IMR-90 (cell line): ENCODE measurements at regions not wholly inside any gene's neighbourhood (a gene's known extent, or its start where the extent isn't known, plus 50 kb on each side); places are given as distances from the start of the nearest gene placed in this dataset.

Source experiments
- ATAC-seq: fragments of 200-7000 bp; cut with Tn5 transposase; 2 replicates; pipeline ENCODE4 v1.9.1; 2020; ENCODE audit warnings: low read depth, mild to moderate bottlenecking, moderate library complexity
- BruUV-seq: library from RNA; stranded (reverse); fragments of 400-500 nt; replicated peaks from 2 replicates; lab custom pipeline; 2021; lab: Mats Ljungman, UMichigan
- CTCF ChIA-PET: fragments of 300-600 bp; formaldehyde crosslinking; extraction: SDS; loops from one replicate; lab custom pipeline; 2021; ENCODE audit warnings: antibody characterized with exemption; lab: Yijun Ruan, JAX
- POLR2A ChIA-PET: fragments of 300-600 bp; sonication (Branson Sonifier 250); formaldehyde crosslinking; loops from one replicate; lab custom pipeline; 2022; ENCODE audit warnings: antibody characterized with exemption; ENCODE audit not compliant: unreplicated experiment; lab: Charles Lee
- DNase-seq: peaks from one replicate; pipeline ENCODE4 v3.0.0; 2013
- H2AFZ ChIP-seq: replicated peaks from 2 replicates; pipeline ENCODE3; 2013; ENCODE audit warnings: low read length, mild to moderate bottlenecking; ENCODE audit not compliant: poor library complexity
- H2AK5ac ChIP-seq: 2 replicates; pipeline ENCODE4 v1.6.1; 2013; ENCODE audit warnings: low read depth, low read length, inconsistent platforms
- H2AK9ac ChIP-seq: replicated peaks from 2 replicates; pipeline ENCODE3; 2013; ENCODE audit warnings: mild to moderate bottlenecking, low read depth, low read length, moderate library complexity; ENCODE audit not compliant: poor library complexity
- H2BK120ac ChIP-seq: 2 replicates; pipeline ENCODE4 v1.6.1; 2013; ENCODE audit warnings: low read depth, low read length, inconsistent platforms
- H2BK15ac ChIP-seq: 3 replicates; pipeline ENCODE4 v1.6.1; 2013; ENCODE audit warnings: low read depth, low read length, inconsistent platforms
- H2BK20ac ChIP-seq: 2 replicates; pipeline ENCODE4 v1.6.1; 2013; ENCODE audit warnings: low read depth, mild to moderate bottlenecking, inconsistent platforms, low read length, moderate library complexity
- H2BK5ac ChIP-seq: 2 replicates; pipeline ENCODE4 v1.6.1; 2013; ENCODE audit warnings: mild to moderate bottlenecking, low read depth, low read length, inconsistent platforms; ENCODE audit not compliant: poor library complexity, severe bottlenecking
- H3K14ac ChIP-seq: replicated peaks from 2 replicates; pipeline ENCODE4 v1.6.1; 2013; ENCODE audit warnings: low read depth, low read length, inconsistent platforms
- H3K18ac ChIP-seq: 2 replicates; pipeline ENCODE4 v1.6.1; 2013; ENCODE audit warnings: low read depth, low read length, control low read depth
- H3K23ac ChIP-seq: 2 replicates; pipeline ENCODE4 v1.6.1; 2013; ENCODE audit warnings: low read depth, low read length, inconsistent platforms
- H3K27ac ChIP-seq: 2 replicates; pipeline ENCODE4 v1.5.1; 2013; ENCODE audit warnings: mild to moderate bottlenecking, control low read depth, low read length; ENCODE audit not compliant: insufficient read depth
- H3K27me3 ChIP-seq: 2 replicates; pipeline ENCODE4 v1.6.1; 2013; ENCODE audit warnings: low read length; ENCODE audit not compliant: control insufficient read depth, insufficient read depth
- H3K36me3 ChIP-seq: 2 replicates; pipeline ENCODE4 v1.6.1; 2013; ENCODE audit warnings: low read length, mixed read lengths; ENCODE audit not compliant: control insufficient read depth, insufficient read depth
- H3K4ac ChIP-seq: 2 replicates; pipeline ENCODE4 v1.6.1; 2013; ENCODE audit warnings: low read depth, low read length, inconsistent platforms
- H3K4me1 ChIP-seq: 2 replicates; pipeline ENCODE4 v1.6.1; 2013; ENCODE audit warnings: low read length, mixed read lengths; ENCODE audit not compliant: control insufficient read depth, insufficient read depth
- H3K4me2 ChIP-seq: 2 replicates; pipeline ENCODE4 v1.6.1; 2013; ENCODE audit warnings: low read depth, mild to moderate bottlenecking, control low read depth, low read length, moderate library complexity
- H3K4me3 ChIP-seq: 2 replicates; pipeline ENCODE4 v1.5.1; 2013; ENCODE audit warnings: low read depth, mild to moderate bottlenecking, control low read depth, low read length, moderate library complexity; ENCODE audit not compliant: insufficient read depth
- H3K56ac ChIP-seq: 2 replicates; pipeline ENCODE4 v1.6.1; 2013; ENCODE audit warnings: low read length, inconsistent platforms; ENCODE audit not compliant: insufficient read depth; ENCODE audit errors: extremely low read depth
- H3K79me1 ChIP-seq, 2 experiments: 2 replicates each; pipeline ENCODE4 v1.6.1; 2013; ENCODE audit warnings: low read length in 2 of 2, inconsistent platforms in 1 of 2, low read depth in 1 of 2
- H3K9ac ChIP-seq: 2 replicates; pipeline ENCODE4 v1.6.1; 2013; ENCODE audit warnings: low read depth, low read length, control low read depth
- H3K9me1 ChIP-seq: 2 replicates; pipeline ENCODE4 v1.6.1; 2013; ENCODE audit warnings: low read length, inconsistent platforms; ENCODE audit not compliant: insufficient read depth
- H3K9me3 ChIP-seq: 2 replicates; pipeline ENCODE4 v1.6.1; 2013; ENCODE audit warnings: low read length; ENCODE audit not compliant: control insufficient read depth, insufficient read depth
- H4K20me1 ChIP-seq: 2 replicates; pipeline ENCODE4 v1.6.1; 2013; ENCODE audit warnings: low read length, inconsistent platforms; ENCODE audit not compliant: insufficient read depth
- H4K5ac ChIP-seq: 2 replicates; pipeline ENCODE4 v1.6.1; 2013; ENCODE audit warnings: mild to moderate bottlenecking, low read depth, low read length, control low read depth
- H4K8ac ChIP-seq, 2 experiments: 2 replicates each; pipeline ENCODE4 v1.6.1; 2013; ENCODE audit warnings: low read depth in 2 of 2, low read length in 2 of 2, control low read depth in 1 of 2, inconsistent platforms in 1 of 2
- H4K91ac ChIP-seq: 2 replicates; pipeline ENCODE4 v1.6.1; 2013; ENCODE audit warnings: low read depth, low read length, inconsistent platforms; ENCODE audit not compliant: insufficient read depth
- BHLHE40 ChIP-seq: fragments of 150-350 bp; IDR thresholded peaks from 2 replicates; pipeline ENCODE4 v1.6.1; 2016; ENCODE audit warnings: mild to moderate bottlenecking, low read depth, low read length
- CEBPB ChIP-seq: IDR thresholded peaks from 2 replicates; pipeline ENCODE4 v1.6.1; 2012; ENCODE audit warnings: low read depth, low read length, improper control_type of control experiment
- CHD1 ChIP-seq: IDR thresholded peaks from 2 replicates; pipeline ENCODE4 v1.6.1; 2012; ENCODE audit warnings: low read depth, low read length, improper control_type of control experiment
- ELK1 ChIP-seq: fragments of 150-350 bp; IDR thresholded peaks from 2 replicates; pipeline ENCODE4 v1.6.1; 2016; ENCODE audit warnings: low read depth, mild to moderate bottlenecking, low read length, moderate library complexity, borderline replicate concordance
- FOS ChIP-seq: fragments of 150-350 bp; IDR thresholded peaks from 2 replicates; pipeline ENCODE4 v1.6.1; 2016; ENCODE audit warnings: low read depth, low read length
- MAFK ChIP-seq: IDR thresholded peaks from 2 replicates; pipeline ENCODE4 v1.6.1; 2012; ENCODE audit warnings: low read depth, low read length, improper control_type of control experiment
- MAZ ChIP-seq: IDR thresholded peaks from 2 replicates; pipeline ENCODE4 v1.6.1; 2012; ENCODE audit warnings: low read depth, mild to moderate bottlenecking, low read length, improper control_type of control experiment, moderate library complexity, borderline replicate concordance
- MXI1 ChIP-seq: IDR thresholded peaks from 2 replicates; pipeline ENCODE4 v1.6.1; 2012; ENCODE audit warnings: low read depth, mild to moderate bottlenecking, low read length, moderate library complexity, borderline replicate concordance
- NFE2L2 ChIP-seq: fragments of 150-350 bp; IDR thresholded peaks from 2 replicates; pipeline ENCODE4 v1.6.1; 2016; ENCODE audit warnings: low read depth, mild to moderate bottlenecking, low read length
- POLR2A ChIP-seq: IDR thresholded peaks from 2 replicates; pipeline ENCODE4 v1.6.1; 2012; ENCODE audit warnings: mild to moderate bottlenecking, low read depth, low read length
- RCOR1 ChIP-seq: IDR thresholded peaks from 2 replicates; pipeline ENCODE4 v1.6.1; 2012; ENCODE audit warnings: mild to moderate bottlenecking, low read length, improper control_type of control experiment; ENCODE audit not compliant: insufficient replicate concordance
- RFX5 ChIP-seq: IDR thresholded peaks from 2 replicates; pipeline ENCODE4 v1.8.0; 2012; ENCODE audit warnings: low read depth, mild to moderate bottlenecking, low read length, moderate library complexity
- WGBS, 2 experiments: methylation state at CpG; one replicate each; pipeline versions ENCODE4 v1.1.5 to v1.1.7; 2013; ENCODE audit warnings: missing lambda C conversion rate in 2 of 2; ENCODE audit not compliant: insufficient read length in 1 of 2; ENCODE audit errors: extremely low coverage in 2 of 2; 5-methylcytosine and 5-hydroxymethylcytosine counted together
- dilution Hi-C: fragments of 300-500 bp; cut with HindIII; formaldehyde crosslinking; loops from one replicate; pipeline ENCODE4 v1.14.3; 2018; ENCODE audit warnings: low sequenced_read_pairs; ENCODE audit not compliant: unreplicated experiment
- in situ Hi-C: fragments of 300-500 bp; cut with MboI; formaldehyde crosslinking; loops from 3 replicates; pipeline ENCODE4 v1.14.3; 2019; ENCODE audit warnings: low sequenced_read_pairs, inconsistent platforms, mixed read lengths
- intact Hi-C: fragments of 100-400 bp; cut with micrococcal nuclease; formaldehyde crosslinking; loops from 2 replicates; pipeline ENCODE4 v1.10.0; 2022
- TF ChIP-seq, protein P1 (sequence below): fragments of 150-350 bp; IDR thresholded peaks from 2 replicates; pipeline ENCODE4 v1.6.1; 2017; ENCODE audit warnings: mild to moderate bottlenecking, antibody characterized with exemption, low read length, low read depth

DNA sequence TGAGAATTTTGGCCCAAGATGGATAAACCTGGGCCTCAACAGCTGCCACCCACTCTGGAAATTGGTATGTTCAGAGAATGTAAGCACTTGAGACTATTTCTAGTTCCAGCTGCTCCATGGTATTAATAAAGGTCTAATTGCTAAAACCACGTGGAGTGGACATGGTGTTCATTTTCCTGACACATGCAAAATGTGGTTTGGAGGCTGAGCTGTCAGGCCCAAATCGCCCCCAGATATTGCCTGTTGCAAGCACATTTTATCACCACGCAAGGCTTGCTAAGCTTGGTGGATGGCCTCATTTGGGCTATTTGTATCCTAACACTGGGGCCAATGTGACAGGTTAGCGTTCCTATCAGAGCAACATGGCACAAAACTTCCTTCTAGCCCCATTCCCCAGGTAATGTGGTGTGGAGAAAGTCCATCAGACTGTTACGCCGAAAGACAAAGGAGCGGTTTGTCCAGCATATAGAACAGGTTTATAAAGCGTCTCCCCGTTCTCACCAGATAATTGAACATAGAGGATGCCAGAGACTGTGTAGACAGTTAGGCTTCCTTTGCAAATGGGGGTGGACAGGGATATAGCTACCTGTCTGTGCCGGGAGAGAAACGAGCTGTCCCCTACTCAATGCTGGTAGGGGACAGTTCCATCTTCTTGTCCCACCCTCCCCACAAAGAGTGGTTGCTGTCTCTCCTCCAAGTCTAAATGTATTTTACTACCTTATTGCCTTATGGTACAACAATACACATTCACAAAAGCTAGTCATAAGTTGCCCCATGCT, 78.0 kb upstream of the ANKRD1 start:
- ChIA-PET POLR2A (no interaction called here), CTCF (no interaction called here)
- Histone ChIP-seq H3K4me1 (peaks cover 2% of the 10 kb centered on the region; the same call in 1 of the 2 replicates), H3K56ac (no peak overlapping the region), H4K5ac (no peak overlapping the region), H2BK5ac (no peak overlapping the region), H3K9me1 (no peaks in the 10 kb centered on the region), H4K8ac (no peak overlapping the region), H2BK15ac (no peak overlapping the region), H3K14ac (no peak overlapping the region), H2AK9ac (no peak overlapping the region), H4K91ac (no peak overlapping the region), H3K9me3 (no peaks in the 10 kb centered on the region), H2AFZ (no peak overlapping the region), H2BK20ac (no peak overlapping the region), H2AK5ac (no peak overlapping the region), H3K23ac (no peak overlapping the region), H3K9ac (no peak overlapping the region), H3K27me3 (no peaks in the 10 kb centered on the region), H3K4ac (no peak overlapping the region), H3K36me3 (no peaks in the 10 kb centered on the region), H3K18ac (no peak overlapping the region), H2BK120ac (no peak overlapping the region), H3K27ac (no peak overlapping the region), H3K4me2 (no peak overlapping the region), H3K4me3 (no peak overlapping the region), H3K79me1 (no peaks in the 10 kb centered on the region), H4K20me1 (no peaks in the 10 kb centered on the region)
- in situ Hi-C loops: no loop called here
- intact Hi-C loops: no loop called here
- no TSS peak for BruUV-seq
- no peak for TF ChIP-seq FOS
- TF ChIP-seq ELK1: no peak
- TF ChIP-seq BHLHE40: no peak
- no peak for TF ChIP-seq MAFK
- TF ChIP-seq CEBPB: no peak
- TF ChIP-seq RFX5: no peak
- no peak for TF ChIP-seq NFE2L2
- no peak for TF ChIP-seq RCOR1
- no peak for TF ChIP-seq CHD1
- TF ChIP-seq POLR2A: no peak
- TF ChIP-seq, protein P1, sequence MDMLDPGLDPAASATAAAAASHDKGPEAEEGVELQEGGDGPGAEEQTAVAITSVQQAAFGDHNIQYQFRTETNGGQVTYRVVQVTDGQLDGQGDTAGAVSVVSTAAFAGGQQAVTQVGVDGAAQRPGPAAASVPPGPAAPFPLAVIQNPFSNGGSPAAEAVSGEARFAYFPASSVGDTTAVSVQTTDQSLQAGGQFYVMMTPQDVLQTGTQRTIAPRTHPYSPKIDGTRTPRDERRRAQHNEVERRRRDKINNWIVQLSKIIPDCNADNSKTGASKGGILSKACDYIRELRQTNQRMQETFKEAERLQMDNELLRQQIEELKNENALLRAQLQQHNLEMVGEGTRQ: no peak
- no peak for TF ChIP-seq MAZ
- TF ChIP-seq MXI1: no peak
- WGBS, 2 experiments: 38% methylated on average over 1 of the region's 11 CpGs; no CpG with 5 or more reads in 1 of the 2 experiments
- ATAC-seq (no peak), DNase-seq (no peak)
- dilution Hi-C loops: no loop called here
